ENCODE measurements at regions not wholly inside any gene's neighbourhood (a gene's known extent, or its start where the extent isn't known, plus 50 kb on each side); places are given as distances from the start of the nearest gene placed in this dataset.
"Not testable (repeated sequence)": the region's sequence is repeated elsewhere in the genome, so short reads cannot be mapped to it uniquely, and the experiment has no call there.

- TF ChIP-seq, protein P1, sequence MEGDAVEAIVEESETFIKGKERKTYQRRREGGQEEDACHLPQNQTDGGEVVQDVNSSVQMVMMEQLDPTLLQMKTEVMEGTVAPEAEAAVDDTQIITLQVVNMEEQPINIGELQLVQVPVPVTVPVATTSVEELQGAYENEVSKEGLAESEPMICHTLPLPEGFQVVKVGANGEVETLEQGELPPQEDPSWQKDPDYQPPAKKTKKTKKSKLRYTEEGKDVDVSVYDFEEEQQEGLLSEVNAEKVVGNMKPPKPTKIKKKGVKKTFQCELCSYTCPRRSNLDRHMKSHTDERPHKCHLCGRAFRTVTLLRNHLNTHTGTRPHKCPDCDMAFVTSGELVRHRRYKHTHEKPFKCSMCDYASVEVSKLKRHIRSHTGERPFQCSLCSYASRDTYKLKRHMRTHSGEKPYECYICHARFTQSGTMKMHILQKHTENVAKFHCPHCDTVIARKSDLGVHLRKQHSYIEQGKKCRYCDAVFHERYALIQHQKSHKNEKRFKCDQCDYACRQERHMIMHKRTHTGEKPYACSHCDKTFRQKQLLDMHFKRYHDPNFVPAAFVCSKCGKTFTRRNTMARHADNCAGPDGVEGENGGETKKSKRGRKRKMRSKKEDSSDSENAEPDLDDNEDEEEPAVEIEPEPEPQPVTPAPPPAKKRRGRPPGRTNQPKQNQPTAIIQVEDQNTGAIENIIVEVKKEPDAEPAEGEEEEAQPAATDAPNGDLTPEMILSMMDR (IDR thresholded peaks at IDR 0.05), result not testable (repeated sequence)
- TF ChIP-seq POLR2A (IDR thresholded peaks at IDR 0.05), result not testable (repeated sequence)
These were observed 909.4 kb downstream of the SORCS3 start for GRCh38 chr10:105550453-105550852.

All from suprapubic skin (tissue), 3 donors.